ENCODE measurements at regions not wholly inside any gene's neighbourhood (a gene's known extent, or its start where the extent isn't known, plus 50 kb on each side); places are given as distances from the start of the nearest gene placed in this dataset.

- DNase-seq (ENCODE audit: extremely low spot score, unreplicated experiment), result no peak
- H3K27me3 Mint-ChIP-seq, result no peaks in the 10 kb centered on the region
- H3K4me1 Mint-ChIP-seq (ENCODE audit: unreplicated experiment), result peaks cover 28% of the 10 kb centered on the region
- no peaks in the 10 kb centered on the region for H3K9me3 Mint-ChIP-seq
- TF ChIP-seq CTCF (conservative IDR thresholded peaks at IDR 0.05), result no peak
- H3K4me3 Mint-ChIP-seq, result no peak overlapping the region
- no peaks in the 10 kb centered on the region for H3K36me3 Mint-ChIP-seq
- no peak overlapping the region for H3K27ac Mint-ChIP-seq
Measured at GRCh38 chr12:84660139-84660538, 252.5 kb downstream of the SLC6A15 start.

GRCh38 chr12:84658877-84659276 is 253.7 kb downstream of the SLC6A15 start:
- no peak for TF ChIP-seq CTCF (conservative IDR thresholded peaks at IDR 0.05)
- H3K36me3 Mint-ChIP-seq, result no peaks in the 10 kb centered on the region
- DNase-seq (ENCODE audit: extremely low spot score, unreplicated experiment), result no peak
- H3K27ac Mint-ChIP-seq, result peak overlapping the region; percentile 19
- H3K4me1 Mint-ChIP-seq (ENCODE audit: unreplicated experiment), result peaks cover 28% of the 10 kb centered on the region
- H3K4me3 Mint-ChIP-seq, result no peak overlapping the region
- H3K27me3 Mint-ChIP-seq, result no peaks in the 10 kb centered on the region
- no peaks in the 10 kb centered on the region for H3K9me3 Mint-ChIP-seq

DNA sequence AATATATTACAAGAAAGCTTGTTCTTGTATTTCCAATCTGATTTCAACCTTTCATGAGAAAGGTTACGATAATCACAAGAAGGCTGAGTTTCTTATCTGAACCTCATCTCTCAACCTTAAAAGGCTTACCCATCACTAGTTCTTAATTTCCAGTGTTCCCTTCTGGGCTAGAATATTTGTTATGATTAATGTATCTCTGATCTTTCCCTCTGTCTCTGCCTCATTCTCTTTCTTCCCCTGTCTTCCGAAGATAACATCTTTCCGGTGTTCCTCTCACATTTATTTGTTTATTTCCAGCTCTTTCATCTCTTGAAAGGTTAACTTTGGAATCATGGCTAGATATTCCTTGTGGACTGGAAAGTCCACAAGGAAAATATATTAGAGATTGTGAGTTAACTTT is 255.9 kb downstream of the SLC6A15 start:
- Mint-ChIP-seq H3K36me3 (no peaks in the 10 kb centered on the region), H3K4me3 (no peak overlapping the region), H3K27ac (no peak overlapping the region), H3K27me3 (no peaks in the 10 kb centered on the region), H3K9me3 (no peaks in the 10 kb centered on the region), H3K4me1 (ENCODE audit: unreplicated experiment) (peaks cover 25% of the 10 kb centered on the region)
- TF ChIP-seq CTCF (conservative IDR thresholded peaks at IDR 0.05), result no peak
- no peak for DNase-seq (ENCODE audit: extremely low spot score, unreplicated experiment)

- Mint-ChIP-seq H3K4me3 (no peak overlapping the region), H3K4me1 (ENCODE audit: unreplicated experiment) (peaks cover 14% of the 10 kb centered on the region), H3K36me3 (no peaks in the 10 kb centered on the region), H3K9me3 (no peaks in the 10 kb centered on the region), H3K27me3 (no peaks in the 10 kb centered on the region), H3K27ac (no peak overlapping the region)
- no peak for TF ChIP-seq CTCF (conservative IDR thresholded peaks at IDR 0.05)
- DNase-seq (ENCODE audit: extremely low spot score, unreplicated experiment), result no peak
Measured at GRCh38 chr12:84653482-84653881, 259.1 kb downstream of the SLC6A15 start.

DNA sequence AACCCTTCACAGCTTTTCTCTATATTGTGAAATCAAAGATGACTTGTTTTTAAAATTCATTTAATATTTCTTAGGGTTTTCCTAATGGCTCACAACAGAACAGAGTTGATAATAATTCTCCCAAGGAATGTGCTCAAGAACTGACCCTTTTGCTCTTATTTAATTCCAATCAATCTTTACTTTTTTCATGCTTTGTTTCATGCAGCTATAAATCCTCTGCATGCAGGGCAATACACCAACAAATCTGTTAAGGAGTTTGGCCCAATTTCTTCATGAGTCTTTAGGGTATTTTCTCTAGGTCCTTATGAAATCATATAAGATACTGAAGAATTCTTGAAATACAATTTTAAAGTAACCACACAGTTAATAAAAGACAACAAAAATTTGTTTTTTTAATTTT is 264.2 kb downstream of the SLC6A15 start:
- H3K9me3 Mint-ChIP-seq, result no peaks in the 10 kb centered on the region
- no peak for DNase-seq (ENCODE audit: extremely low spot score, unreplicated experiment)
- no peak overlapping the region for H3K27ac Mint-ChIP-seq
- no peaks in the 10 kb centered on the region for H3K36me3 Mint-ChIP-seq
- H3K4me1 Mint-ChIP-seq (ENCODE audit: unreplicated experiment), result no peaks in the 10 kb centered on the region
- TF ChIP-seq CTCF (conservative IDR thresholded peaks at IDR 0.05), result no peak
- H3K27me3 Mint-ChIP-seq, result no peaks in the 10 kb centered on the region
- no peak overlapping the region for H3K4me3 Mint-ChIP-seq

DNA sequence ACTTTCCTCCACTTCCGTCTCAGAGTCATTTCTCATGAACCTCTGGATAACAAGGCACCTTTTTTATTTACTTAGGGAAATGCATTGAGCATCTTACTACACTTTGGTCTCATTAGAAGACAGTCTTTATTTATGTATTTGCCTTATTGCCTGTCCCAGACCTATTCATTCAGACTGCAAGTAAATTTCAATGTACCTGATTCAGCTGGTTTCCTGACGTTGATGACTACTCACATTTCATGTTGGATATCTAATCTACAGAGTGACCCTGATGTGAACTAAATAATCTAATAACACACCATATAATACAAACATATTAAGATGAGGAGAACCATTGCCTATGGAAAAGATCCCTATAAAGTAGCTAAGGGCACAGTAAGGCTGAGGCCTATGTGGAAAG is 267.7 kb downstream of the SLC6A15 start:
- no peak for DNase-seq (ENCODE audit: extremely low spot score, unreplicated experiment)
- Mint-ChIP-seq H3K9me3 (no peaks in the 10 kb centered on the region), H3K36me3 (no peaks in the 10 kb centered on the region), H3K4me3 (no peak overlapping the region), H3K27ac (no peak overlapping the region), H3K4me1 (ENCODE audit: unreplicated experiment) (peaks cover 6% of the 10 kb centered on the region), H3K27me3 (no peaks in the 10 kb centered on the region)
- TF ChIP-seq CTCF (conservative IDR thresholded peaks at IDR 0.05), result no peak

All from type B pancreatic cell (in vitro differentiated cells).